SK-N-SH treated with all-trans-retinoic acid at 6 μM for 48 hours (cell line): ENCODE measurements at regions not wholly inside any gene's neighbourhood (a gene's known extent, or its start where the extent isn't known, plus 50 kb on each side); places are given as distances from the start of the nearest gene placed in this dataset.

Experiments used
- ATAC-seq: fragments of 200-7000 bp; cut with Tn5 transposase; 3 replicates; pipeline ENCODE4 v1.9.1; 2020; ENCODE audit warnings: mild to moderate bottlenecking, moderate library complexity
- ARNTL ChIP-seq: fragments of 450-650 bp; formaldehyde crosslinking; IDR thresholded peaks from 2 replicates; pipeline ENCODE4 v1.5.0; 2020; ENCODE audit warnings: low read depth, mild to moderate bottlenecking, moderate library complexity, borderline replicate concordance
- BACH2 ChIP-seq: fragments of 250-450 bp; sonication (Bioruptor Pico); IDR thresholded peaks from 2 replicates; pipeline ENCODE4 v1.9.0; 2021; ENCODE audit warnings: mild to moderate bottlenecking, borderline replicate concordance
- CREB5 ChIP-seq: fragments of 250-450 bp; sonication (Bioruptor Pico); IDR thresholded peaks from 2 replicates; pipeline ENCODE4 v1.5.1; 2020; ENCODE audit warnings: low read depth, mild to moderate bottlenecking, moderate library complexity
- ESRRG ChIP-seq: fragments of 250-450 bp; sonication (Bioruptor Pico); IDR thresholded peaks from 2 replicates; pipeline ENCODE4 v1.6.1; 2021; ENCODE audit warnings: mild to moderate bottlenecking
- GLIS3 ChIP-seq: fragments of 250-450 bp; sonication (Bioruptor Pico); IDR thresholded peaks from 2 replicates; pipeline ENCODE4 v1.5.0; 2020; ENCODE audit warnings: mild to moderate bottlenecking, moderate library complexity
- ISL1 ChIP-seq: fragments of 250-450 bp; sonication (Bioruptor Pico); IDR thresholded peaks from 2 replicates; pipeline ENCODE4 v2.1.2; 2022; ENCODE audit warnings: mild to moderate bottlenecking, moderate library complexity
- OSR1 ChIP-seq: fragments of 250-450 bp; sonication (Bioruptor Pico); IDR thresholded peaks from 2 replicates; pipeline ENCODE4 v1.8.0; 2022; ENCODE audit warnings: moderate library complexity, mild to moderate bottlenecking, inconsistent platforms
- PATZ1 ChIP-seq: fragments of 250-450 bp; sonication (Bioruptor Pico); IDR thresholded peaks from 2 replicates; pipeline ENCODE4 v1.8.0; 2020; ENCODE audit warnings: mild to moderate bottlenecking, moderate library complexity, borderline replicate concordance
- PPARA ChIP-seq: fragments of 250-450 bp; sonication (Bioruptor Pico); IDR thresholded peaks from 2 replicates; pipeline ENCODE4 v1.5.0; 2020; ENCODE audit warnings: mild to moderate bottlenecking, borderline replicate concordance
- RARB ChIP-seq: fragments of 250-450 bp; sonication (Bioruptor Pico); IDR thresholded peaks from 2 replicates; pipeline ENCODE4 v1.8.0; 2021; ENCODE audit warnings: mild to moderate bottlenecking, moderate library complexity
- SNAI2 ChIP-seq: fragments of 250-450 bp; sonication (Bioruptor Pico); IDR thresholded peaks from 2 replicates; pipeline ENCODE4 v1.5.0; 2020; ENCODE audit warnings: mild to moderate bottlenecking, moderate library complexity
- TCF4 ChIP-seq: fragments of 250-450 bp; sonication (Bioruptor Pico); IDR thresholded peaks from 2 replicates; pipeline ENCODE4 v1.8.0; 2021; ENCODE audit warnings: mild to moderate bottlenecking, moderate library complexity, borderline replicate concordance
- TOX ChIP-seq: fragments of 250-450 bp; sonication (Bioruptor Pico); IDR thresholded peaks from 2 replicates; pipeline ENCODE4 v1.8.0; 2021; ENCODE audit warnings: mild to moderate bottlenecking, moderate library complexity, borderline replicate concordance
- ZC3H10 ChIP-seq: fragments of 250-450 bp; sonication (Bioruptor Pico); IDR thresholded peaks from 2 replicates; pipeline ENCODE4 v1.5.1; 2021; ENCODE audit warnings: mild to moderate bottlenecking, moderate library complexity
- ZFP3 ChIP-seq: fragments of 250-450 bp; sonication (Bioruptor Pico); IDR thresholded peaks from 2 replicates; pipeline ENCODE4 v1.5.0; 2020; ENCODE audit warnings: mild to moderate bottlenecking, moderate library complexity
- ZFP30 ChIP-seq: fragments of 450-650 bp; formaldehyde crosslinking; IDR thresholded peaks from 2 replicates; pipeline ENCODE4 v1.5.0; 2022; ENCODE audit warnings: mild to moderate bottlenecking, moderate library complexity
- ZNF565 ChIP-seq: fragments of 450-650 bp; formaldehyde crosslinking; conservative IDR thresholded peaks from 2 replicates; pipeline ENCODE4 v1.5.0; 2020; ENCODE audit warnings: low read depth, mild to moderate bottlenecking, moderate library complexity
- ZNF70 ChIP-seq: fragments of 450-650 bp; formaldehyde crosslinking; IDR thresholded peaks from 2 replicates; pipeline ENCODE4 v1.5.0; 2020; ENCODE audit warnings: mild to moderate bottlenecking, moderate library complexity
- ZNF8 ChIP-seq: fragments of 450-650 bp; formaldehyde crosslinking; IDR thresholded peaks from 2 replicates; pipeline ENCODE4 v1.5.0; 2020; ENCODE audit warnings: mild to moderate bottlenecking, moderate library complexity
- TF ChIP-seq, protein P1 (sequence below): fragments of 250-450 bp; sonication (Bioruptor Pico); IDR thresholded peaks from 2 replicates; pipeline ENCODE4 v1.5.1; 2021; ENCODE audit warnings: mild to moderate bottlenecking, moderate library complexity
- TF ChIP-seq, protein P2 (sequence below): fragments of 250-450 bp; sonication (Bioruptor Pico); IDR thresholded peaks from 2 replicates; pipeline ENCODE4 v1.8.0; 2021; ENCODE audit warnings: low read depth, mild to moderate bottlenecking, moderate library complexity, borderline replicate concordance
- TF ChIP-seq, protein P3 (sequence below): fragments of 250-450 bp; sonication (Bioruptor Pico); IDR thresholded peaks from 2 replicates; pipeline ENCODE4 v1.5.0; 2020; ENCODE audit warnings: mild to moderate bottlenecking, moderate library complexity

GRCh38 chr2:196468394-196468793 is 171.1 kb upstream of the CCDC150 start:
- TF ChIP-seq BACH2 (CRISPR knock-in tag) (no peak), RARB (CRISPR knock-in tag) (no peak), PATZ1 (no peak), TCF4 (CRISPR knock-in tag) (no peak), ZNF8 (CRISPR knock-in tag) (no peak), TOX (CRISPR knock-in tag) (no peak), GLIS3 (CRISPR knock-in tag) (no peak), PPARA (CRISPR knock-in tag) (no peak), SNAI2 (no peak), ZC3H10 (CRISPR knock-in tag) (no peak), ZNF565 (CRISPR knock-in tag) (no peak), ZNF70 (CRISPR knock-in tag) (no peak)
- no peak for ATAC-seq

- TF ChIP-seq ZFP3 (CRISPR knock-in tag) (no peak), ISL1 (CRISPR knock-in tag) (peak; percentile 86)
- TF ChIP-seq, all 23 proteins: peak for 1
- no peak for ATAC-seq
Observed at GRCh38 chr2:196473617-196474016, 165.9 kb upstream of the CCDC150 start.

DNA sequence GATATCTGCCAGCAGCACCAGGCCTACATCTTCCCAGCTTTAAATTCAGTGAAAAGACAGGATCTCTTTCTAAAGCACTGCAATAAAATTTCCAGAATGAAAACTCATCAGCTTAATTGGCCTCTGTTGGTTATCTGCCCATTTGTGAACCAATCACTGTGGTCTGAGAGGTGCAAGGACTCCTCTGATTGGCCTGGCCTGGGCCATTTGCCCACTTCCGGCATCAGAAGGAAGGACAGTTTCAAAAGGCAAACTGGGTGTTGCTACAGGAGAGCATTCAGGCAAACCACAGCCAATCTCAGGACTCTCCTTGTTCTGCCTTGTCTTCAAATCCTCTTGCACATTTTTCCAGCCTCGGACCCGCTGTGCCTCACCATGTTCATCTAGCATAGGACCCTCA is 163.9 kb upstream of the CCDC150 start:
- no peak for ATAC-seq
- TF ChIP-seq BACH2 (CRISPR knock-in tag) (no peak), TOX (CRISPR knock-in tag) (no peak), ZFP30 (CRISPR knock-in tag) (no peak), ZNF70 (CRISPR knock-in tag) (no peak), GLIS3 (CRISPR knock-in tag) (no peak), PPARA (CRISPR knock-in tag) (no peak), ESRRG (no peak), RARB (CRISPR knock-in tag) (no peak), ARNTL (CRISPR knock-in tag) (no peak), ZFP3 (CRISPR knock-in tag) (no peak), OSR1 (CRISPR knock-in tag) (no peak), ZNF8 (CRISPR knock-in tag) (no peak)
- TF ChIP-seq, protein P1, sequence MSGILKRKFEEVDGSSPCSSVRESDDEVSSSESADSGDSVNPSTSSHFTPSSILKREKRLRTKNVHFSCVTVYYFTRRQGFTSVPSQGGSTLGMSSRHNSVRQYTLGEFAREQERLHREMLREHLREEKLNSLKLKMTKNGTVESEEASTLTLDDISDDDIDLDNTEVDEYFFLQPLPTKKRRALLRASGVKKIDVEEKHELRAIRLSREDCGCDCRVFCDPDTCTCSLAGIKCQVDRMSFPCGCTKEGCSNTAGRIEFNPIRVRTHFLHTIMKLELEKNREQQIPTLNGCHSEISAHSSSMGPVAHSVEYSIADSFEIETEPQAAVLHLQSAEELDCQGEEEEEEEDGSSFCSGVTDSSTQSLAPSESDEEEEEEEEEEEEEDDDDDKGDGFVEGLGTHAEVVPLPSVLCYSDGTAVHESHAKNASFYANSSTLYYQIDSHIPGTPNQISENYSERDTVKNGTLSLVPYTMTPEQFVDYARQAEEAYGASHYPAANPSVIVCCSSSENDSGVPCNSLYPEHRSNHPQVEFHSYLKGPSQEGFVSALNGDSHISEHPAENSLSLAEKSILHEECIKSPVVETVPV, result no peak
- TF ChIP-seq, protein P2, sequence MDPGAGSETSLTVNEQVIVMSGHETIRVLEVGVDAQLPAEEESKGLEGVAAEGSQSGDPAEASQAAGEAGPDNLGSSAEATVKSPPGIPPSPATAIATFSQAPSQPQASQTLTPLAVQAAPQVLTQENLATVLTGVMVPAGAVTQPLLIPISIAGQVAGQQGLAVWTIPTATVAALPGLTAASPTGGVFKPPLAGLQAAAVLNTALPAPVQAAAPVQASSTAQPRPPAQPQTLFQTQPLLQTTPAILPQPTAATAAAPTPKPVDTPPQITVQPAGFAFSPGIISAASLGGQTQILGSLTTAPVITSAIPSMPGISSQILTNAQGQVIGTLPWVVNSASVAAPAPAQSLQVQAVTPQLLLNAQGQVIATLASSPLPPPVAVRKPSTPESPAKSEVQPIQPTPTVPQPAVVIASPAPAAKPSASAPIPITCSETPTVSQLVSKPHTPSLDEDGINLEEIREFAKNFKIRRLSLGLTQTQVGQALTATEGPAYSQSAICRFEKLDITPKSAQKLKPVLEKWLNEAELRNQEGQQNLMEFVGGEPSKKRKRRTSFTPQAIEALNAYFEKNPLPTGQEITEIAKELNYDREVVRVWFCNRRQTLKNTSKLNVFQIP (CRISPR knock-in tag), result no peak
- TF ChIP-seq, all 23 proteins: peak for 0

GRCh38 chr2:196478588-196478987 is 160.9 kb upstream of the CCDC150 start:
- ATAC-seq, result no peak
- no peak for TF ChIP-seq SNAI2
- TF ChIP-seq, protein P2 (CRISPR knock-in tag), result no peak
- TF ChIP-seq ZFP3 (CRISPR knock-in tag), result no peak
- no peak for TF ChIP-seq ZNF565 (CRISPR knock-in tag)
- no peak for TF ChIP-seq ZFP30 (CRISPR knock-in tag)
- TF ChIP-seq ESRRG, result no peak
- no peak for TF ChIP-seq CREB5 (CRISPR knock-in tag)
- no peak for TF ChIP-seq ARNTL (CRISPR knock-in tag)
- TF ChIP-seq, protein P3, sequence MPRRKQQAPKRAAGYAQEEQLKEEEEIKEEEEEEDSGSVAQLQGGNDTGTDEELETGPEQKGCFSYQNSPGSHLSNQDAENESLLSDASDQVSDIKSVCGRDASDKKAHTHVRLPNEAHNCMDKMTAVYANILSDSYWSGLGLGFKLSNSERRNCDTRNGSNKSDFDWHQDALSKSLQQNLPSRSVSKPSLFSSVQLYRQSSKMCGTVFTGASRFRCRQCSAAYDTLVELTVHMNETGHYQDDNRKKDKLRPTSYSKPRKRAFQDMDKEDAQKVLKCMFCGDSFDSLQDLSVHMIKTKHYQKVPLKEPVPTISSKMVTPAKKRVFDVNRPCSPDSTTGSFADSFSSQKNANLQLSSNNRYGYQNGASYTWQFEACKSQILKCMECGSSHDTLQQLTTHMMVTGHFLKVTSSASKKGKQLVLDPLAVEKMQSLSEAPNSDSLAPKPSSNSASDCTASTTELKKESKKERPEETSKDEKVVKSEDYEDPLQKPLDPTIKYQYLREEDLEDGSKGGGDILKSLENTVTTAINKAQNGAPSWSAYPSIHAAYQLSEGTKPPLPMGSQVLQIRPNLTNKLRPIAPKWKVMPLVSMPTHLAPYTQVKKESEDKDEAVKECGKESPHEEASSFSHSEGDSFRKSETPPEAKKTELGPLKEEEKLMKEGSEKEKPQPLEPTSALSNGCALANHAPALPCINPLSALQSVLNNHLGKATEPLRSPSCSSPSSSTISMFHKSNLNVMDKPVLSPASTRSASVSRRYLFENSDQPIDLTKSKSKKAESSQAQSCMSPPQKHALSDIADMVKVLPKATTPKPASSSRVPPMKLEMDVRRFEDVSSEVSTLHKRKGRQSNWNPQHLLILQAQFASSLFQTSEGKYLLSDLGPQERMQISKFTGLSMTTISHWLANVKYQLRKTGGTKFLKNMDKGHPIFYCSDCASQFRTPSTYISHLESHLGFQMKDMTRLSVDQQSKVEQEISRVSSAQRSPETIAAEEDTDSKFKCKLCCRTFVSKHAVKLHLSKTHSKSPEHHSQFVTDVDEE, result no peak
- no peak for TF ChIP-seq RARB (CRISPR knock-in tag)
- TF ChIP-seq BACH2 (CRISPR knock-in tag), result no peak
- no peak for TF ChIP-seq ZNF8 (CRISPR knock-in tag)
- TF ChIP-seq PATZ1, result no peak
